Ishikawa (cell line): ENCODE measurements at regions not wholly inside any gene's neighbourhood (a gene's known extent, or its start where the extent isn't known, plus 50 kb on each side); places are given as distances from the start of the nearest gene placed in this dataset.

Experiments used
- CEBPB ChIP-seq: IDR thresholded peaks from 2 replicates; pipeline ENCODE4 v1.6.1; 2012
- CREB1 ChIP-seq: IDR thresholded peaks from 2 replicates; pipeline ENCODE4 v1.6.1; 2012; ENCODE audit warnings: low read depth
- EGR1 ChIP-seq: IDR thresholded peaks from 2 replicates; pipeline ENCODE4 v1.6.1; 2012
- EP300 ChIP-seq: IDR thresholded peaks from 2 replicates; pipeline ENCODE4 v1.6.1; 2012; ENCODE audit warnings: borderline replicate concordance
- FOXM1 ChIP-seq: IDR thresholded peaks from 2 replicates; pipeline ENCODE4 v1.6.1; 2012; ENCODE audit warnings: low read depth, borderline replicate concordance
- NFIC ChIP-seq: IDR thresholded peaks from 2 replicates; pipeline ENCODE4 v1.6.1; 2012
- RAD21 ChIP-seq: IDR thresholded peaks from 2 replicates; pipeline ENCODE4 v1.6.1; 2012; ENCODE audit warnings: low read depth
- TAF1 ChIP-seq: IDR thresholded peaks from 2 replicates; pipeline ENCODE4 v1.6.1; 2012; ENCODE audit warnings: low read depth, mild to moderate bottlenecking
- TCF12 ChIP-seq: IDR thresholded peaks from 2 replicates; pipeline ENCODE4 v1.6.1; 2012; ENCODE audit warnings: low read depth
- TEAD4 ChIP-seq: IDR thresholded peaks from 2 replicates; pipeline ENCODE4 v1.6.1; 2012
- USF1 ChIP-seq: IDR thresholded peaks from 2 replicates; pipeline ENCODE4 v1.6.1; 2012
- YY1 ChIP-seq: IDR thresholded peaks from 2 replicates; pipeline ENCODE4 v1.6.1; 2012; ENCODE audit warnings: low read depth
- ZBTB7A ChIP-seq: IDR thresholded peaks from 2 replicates; pipeline ENCODE4 v1.6.1; 2012; ENCODE audit warnings: low read depth
- TF ChIP-seq, protein P1 (sequence below): IDR thresholded peaks from 2 replicates; pipeline ENCODE4 v1.6.1; 2012; ENCODE audit warnings: low read depth, mild to moderate bottlenecking
- TF ChIP-seq, protein P2 (sequence below): IDR thresholded peaks from 2 replicates; pipeline ENCODE4 v1.6.1; 2012

DNA sequence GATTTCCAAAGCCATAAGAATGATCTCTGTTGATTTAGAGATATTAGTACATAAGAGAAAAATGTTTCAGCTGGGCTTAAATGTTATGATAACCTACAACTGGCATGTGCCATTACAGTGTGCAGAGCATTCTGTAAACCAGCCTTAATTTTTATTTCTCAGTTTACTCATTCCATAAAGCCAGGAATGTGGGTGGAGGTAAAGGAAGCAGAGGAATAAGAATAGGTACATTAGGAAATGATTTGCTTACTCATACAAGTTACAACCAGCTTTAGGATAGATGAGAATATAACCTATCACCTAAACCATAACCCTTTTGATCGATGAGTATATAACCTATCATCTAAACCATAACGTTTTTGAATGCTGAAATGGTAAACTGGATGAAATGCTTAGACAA lies 1394.7 kb upstream of the ACVR2A start:
- no peak for TF ChIP-seq TAF1
- TF ChIP-seq EGR1: no peak
- no peak for TF ChIP-seq TCF12
- TF ChIP-seq USF1: no peak
- TF ChIP-seq CEBPB: no peak
- no peak for TF ChIP-seq RAD21

DNA sequence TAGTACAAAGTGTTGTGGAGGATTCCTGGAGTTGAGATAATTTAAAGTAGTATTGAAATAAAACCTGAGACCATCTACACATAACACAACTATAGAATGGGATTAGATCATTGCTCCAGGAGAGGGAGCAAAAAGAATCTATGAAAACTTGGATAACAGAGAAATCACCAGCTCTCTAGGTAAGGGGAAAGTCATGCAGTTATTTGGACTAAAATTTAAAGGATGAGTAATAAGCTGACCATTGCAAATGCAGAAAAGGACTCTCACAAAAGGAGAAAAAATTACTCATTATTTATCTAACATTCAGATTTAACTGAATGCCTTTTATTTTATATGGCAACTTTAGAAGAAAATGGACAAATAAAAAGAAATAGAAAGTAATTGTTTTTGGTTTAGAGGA lies 1399.8 kb upstream of the ACVR2A start:
- TF ChIP-seq, protein P1, sequence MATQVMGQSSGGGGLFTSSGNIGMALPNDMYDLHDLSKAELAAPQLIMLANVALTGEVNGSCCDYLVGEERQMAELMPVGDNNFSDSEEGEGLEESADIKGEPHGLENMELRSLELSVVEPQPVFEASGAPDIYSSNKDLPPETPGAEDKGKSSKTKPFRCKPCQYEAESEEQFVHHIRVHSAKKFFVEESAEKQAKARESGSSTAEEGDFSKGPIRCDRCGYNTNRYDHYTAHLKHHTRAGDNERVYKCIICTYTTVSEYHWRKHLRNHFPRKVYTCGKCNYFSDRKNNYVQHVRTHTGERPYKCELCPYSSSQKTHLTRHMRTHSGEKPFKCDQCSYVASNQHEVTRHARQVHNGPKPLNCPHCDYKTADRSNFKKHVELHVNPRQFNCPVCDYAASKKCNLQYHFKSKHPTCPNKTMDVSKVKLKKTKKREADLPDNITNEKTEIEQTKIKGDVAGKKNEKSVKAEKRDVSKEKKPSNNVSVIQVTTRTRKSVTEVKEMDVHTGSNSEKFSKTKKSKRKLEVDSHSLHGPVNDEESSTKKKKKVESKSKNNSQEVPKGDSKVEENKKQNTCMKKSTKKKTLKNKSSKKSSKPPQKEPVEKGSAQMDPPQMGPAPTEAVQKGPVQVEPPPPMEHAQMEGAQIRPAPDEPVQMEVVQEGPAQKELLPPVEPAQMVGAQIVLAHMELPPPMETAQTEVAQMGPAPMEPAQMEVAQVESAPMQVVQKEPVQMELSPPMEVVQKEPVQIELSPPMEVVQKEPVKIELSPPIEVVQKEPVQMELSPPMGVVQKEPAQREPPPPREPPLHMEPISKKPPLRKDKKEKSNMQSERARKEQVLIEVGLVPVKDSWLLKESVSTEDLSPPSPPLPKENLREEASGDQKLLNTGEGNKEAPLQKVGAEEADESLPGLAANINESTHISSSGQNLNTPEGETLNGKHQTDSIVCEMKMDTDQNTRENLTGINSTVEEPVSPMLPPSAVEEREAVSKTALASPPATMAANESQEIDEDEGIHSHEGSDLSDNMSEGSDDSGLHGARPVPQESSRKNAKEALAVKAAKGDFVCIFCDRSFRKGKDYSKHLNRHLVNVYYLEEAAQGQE: no peak
- TF ChIP-seq CREB1: no peak
- no peak for TF ChIP-seq EGR1
- TF ChIP-seq USF1: no peak
- no peak for TF ChIP-seq EP300
- TF ChIP-seq RAD21: no peak

DNA sequence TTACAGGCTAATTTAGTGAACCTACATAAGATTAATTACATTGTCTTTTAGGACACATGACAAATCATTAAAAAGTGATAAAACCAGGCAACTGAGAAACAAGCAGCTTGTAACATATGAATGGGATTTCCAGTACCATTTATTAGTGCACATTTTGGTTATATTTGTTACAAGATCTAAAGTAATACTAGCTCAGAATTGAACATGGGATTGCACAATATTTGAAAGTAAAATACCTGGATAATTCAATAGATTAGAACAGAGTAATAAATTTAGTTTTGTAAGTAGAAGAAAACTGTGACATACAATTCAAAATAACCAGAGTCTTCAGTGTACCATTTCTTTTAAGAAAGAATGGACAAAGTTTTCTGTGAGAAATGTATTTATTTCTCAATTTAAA lies 1400.7 kb upstream of the ACVR2A start:
- TF ChIP-seq CREB1 (no peak), EP300 (no peak), CEBPB (no peak), TEAD4 (no peak), NFIC (no peak), RAD21 (no peak), ZBTB7A (no peak), USF1 (no peak), FOXM1 (no peak), YY1 (no peak)
- TF ChIP-seq, protein P2, sequence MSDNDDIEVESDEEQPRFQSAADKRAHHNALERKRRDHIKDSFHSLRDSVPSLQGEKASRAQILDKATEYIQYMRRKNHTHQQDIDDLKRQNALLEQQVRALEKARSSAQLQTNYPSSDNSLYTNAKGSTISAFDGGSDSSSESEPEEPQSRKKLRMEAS: no peak

- no peak for TF ChIP-seq ZBTB7A
- TF ChIP-seq, protein P1: no peak
- no peak for TF ChIP-seq CREB1
- TF ChIP-seq, protein P2: no peak
- TF ChIP-seq NFIC: no peak
- no peak for TF ChIP-seq TCF12
- no peak for TF ChIP-seq TEAD4
- no peak for TF ChIP-seq EGR1
- TF ChIP-seq CEBPB: no peak
- no peak for TF ChIP-seq YY1
- TF ChIP-seq EP300: no peak
- TF ChIP-seq TAF1: no peak
- no peak for TF ChIP-seq RAD21
- TF ChIP-seq FOXM1: no peak
- TF ChIP-seq USF1: no peak
Observed at GRCh38 chr2:146438246-146438645, 1406.6 kb upstream of the ACVR2A start.

DNA sequence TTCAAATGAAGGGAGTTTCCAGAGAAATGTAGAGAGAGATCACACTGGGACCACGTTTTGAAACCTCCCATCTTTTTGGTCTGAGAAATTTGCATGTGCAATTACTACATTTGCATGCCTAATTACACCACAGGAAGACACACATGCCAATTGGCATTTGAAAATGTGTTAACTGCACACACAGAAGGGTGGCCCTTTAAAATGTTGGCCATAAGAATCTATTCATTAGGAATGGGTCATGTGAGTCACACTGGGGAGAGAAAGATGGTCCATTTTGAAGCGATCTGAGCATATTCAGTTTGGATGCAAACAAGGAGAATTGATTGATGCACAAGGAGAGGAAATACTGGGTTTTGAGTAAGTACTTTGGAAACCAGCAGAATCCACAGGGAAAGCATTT lies 1407.1 kb upstream of the ACVR2A start:
- no peak for TF ChIP-seq TAF1
- no peak for TF ChIP-seq EGR1
- TF ChIP-seq, protein P2: no peak
- no peak for TF ChIP-seq YY1
- no peak for TF ChIP-seq CEBPB
- no peak for TF ChIP-seq ZBTB7A
- TF ChIP-seq USF1: no peak
- TF ChIP-seq TCF12: no peak
- TF ChIP-seq CREB1: no peak
